Ishikawa (cell line): ENCODE measurements at regions not wholly inside any gene's neighbourhood (a gene's known extent, or its start where the extent isn't known, plus 50 kb on each side); places are given as distances from the start of the nearest gene placed in this dataset.

Source experiments
- CEBPB ChIP-seq: IDR thresholded peaks from 2 replicates; pipeline ENCODE4 v1.6.1; 2012
- CREB1 ChIP-seq: IDR thresholded peaks from 2 replicates; pipeline ENCODE4 v1.6.1; 2012; ENCODE audit warnings: low read depth
- EGR1 ChIP-seq: IDR thresholded peaks from 2 replicates; pipeline ENCODE4 v1.6.1; 2012
- EP300 ChIP-seq: IDR thresholded peaks from 2 replicates; pipeline ENCODE4 v1.6.1; 2012; ENCODE audit warnings: borderline replicate concordance
- FOXM1 ChIP-seq: IDR thresholded peaks from 2 replicates; pipeline ENCODE4 v1.6.1; 2012; ENCODE audit warnings: low read depth, borderline replicate concordance
- NFIC ChIP-seq: IDR thresholded peaks from 2 replicates; pipeline ENCODE4 v1.6.1; 2012
- RAD21 ChIP-seq: IDR thresholded peaks from 2 replicates; pipeline ENCODE4 v1.6.1; 2012; ENCODE audit warnings: low read depth
- TAF1 ChIP-seq: IDR thresholded peaks from 2 replicates; pipeline ENCODE4 v1.6.1; 2012; ENCODE audit warnings: low read depth, mild to moderate bottlenecking
- TCF12 ChIP-seq: IDR thresholded peaks from 2 replicates; pipeline ENCODE4 v1.6.1; 2012; ENCODE audit warnings: low read depth
- TEAD4 ChIP-seq: IDR thresholded peaks from 2 replicates; pipeline ENCODE4 v1.6.1; 2012
- YY1 ChIP-seq: IDR thresholded peaks from 2 replicates; pipeline ENCODE4 v1.6.1; 2012; ENCODE audit warnings: low read depth
- ZBTB7A ChIP-seq: IDR thresholded peaks from 2 replicates; pipeline ENCODE4 v1.6.1; 2012; ENCODE audit warnings: low read depth
- TF ChIP-seq, protein P1 (sequence below): IDR thresholded peaks from 2 replicates; pipeline ENCODE4 v1.6.1; 2012; ENCODE audit warnings: low read depth, mild to moderate bottlenecking
- TF ChIP-seq, protein P2 (sequence below): IDR thresholded peaks from 2 replicates; pipeline ENCODE4 v1.6.1; 2012
- TF ChIP-seq, protein P3 (sequence below): IDR thresholded peaks from 2 replicates; pipeline ENCODE4 v1.6.1; 2012

DNA sequence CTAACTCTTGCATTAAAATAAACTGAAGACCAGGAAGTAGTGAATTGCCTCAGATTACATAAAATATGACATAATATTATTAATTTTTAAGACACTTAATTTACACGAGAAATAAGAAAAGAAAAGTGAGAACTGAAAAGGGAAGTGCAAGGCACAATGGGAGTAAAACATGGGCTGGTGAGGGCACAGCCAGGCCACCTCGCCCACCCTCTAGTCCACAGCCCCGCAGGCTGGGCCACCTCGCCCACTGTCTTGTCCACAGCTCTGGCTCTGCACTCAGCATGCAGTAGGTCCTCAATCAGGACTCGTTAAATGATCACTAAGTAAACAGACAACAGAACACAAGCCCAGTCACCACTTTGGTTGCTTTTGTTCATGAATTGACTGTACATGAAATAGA lies 67.8 kb upstream of the ARHGEF7 start:
- TF ChIP-seq TAF1 (no peak), EP300 (no peak), RAD21 (no peak)
- TF ChIP-seq, protein P1, sequence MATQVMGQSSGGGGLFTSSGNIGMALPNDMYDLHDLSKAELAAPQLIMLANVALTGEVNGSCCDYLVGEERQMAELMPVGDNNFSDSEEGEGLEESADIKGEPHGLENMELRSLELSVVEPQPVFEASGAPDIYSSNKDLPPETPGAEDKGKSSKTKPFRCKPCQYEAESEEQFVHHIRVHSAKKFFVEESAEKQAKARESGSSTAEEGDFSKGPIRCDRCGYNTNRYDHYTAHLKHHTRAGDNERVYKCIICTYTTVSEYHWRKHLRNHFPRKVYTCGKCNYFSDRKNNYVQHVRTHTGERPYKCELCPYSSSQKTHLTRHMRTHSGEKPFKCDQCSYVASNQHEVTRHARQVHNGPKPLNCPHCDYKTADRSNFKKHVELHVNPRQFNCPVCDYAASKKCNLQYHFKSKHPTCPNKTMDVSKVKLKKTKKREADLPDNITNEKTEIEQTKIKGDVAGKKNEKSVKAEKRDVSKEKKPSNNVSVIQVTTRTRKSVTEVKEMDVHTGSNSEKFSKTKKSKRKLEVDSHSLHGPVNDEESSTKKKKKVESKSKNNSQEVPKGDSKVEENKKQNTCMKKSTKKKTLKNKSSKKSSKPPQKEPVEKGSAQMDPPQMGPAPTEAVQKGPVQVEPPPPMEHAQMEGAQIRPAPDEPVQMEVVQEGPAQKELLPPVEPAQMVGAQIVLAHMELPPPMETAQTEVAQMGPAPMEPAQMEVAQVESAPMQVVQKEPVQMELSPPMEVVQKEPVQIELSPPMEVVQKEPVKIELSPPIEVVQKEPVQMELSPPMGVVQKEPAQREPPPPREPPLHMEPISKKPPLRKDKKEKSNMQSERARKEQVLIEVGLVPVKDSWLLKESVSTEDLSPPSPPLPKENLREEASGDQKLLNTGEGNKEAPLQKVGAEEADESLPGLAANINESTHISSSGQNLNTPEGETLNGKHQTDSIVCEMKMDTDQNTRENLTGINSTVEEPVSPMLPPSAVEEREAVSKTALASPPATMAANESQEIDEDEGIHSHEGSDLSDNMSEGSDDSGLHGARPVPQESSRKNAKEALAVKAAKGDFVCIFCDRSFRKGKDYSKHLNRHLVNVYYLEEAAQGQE, result no peak

DNA sequence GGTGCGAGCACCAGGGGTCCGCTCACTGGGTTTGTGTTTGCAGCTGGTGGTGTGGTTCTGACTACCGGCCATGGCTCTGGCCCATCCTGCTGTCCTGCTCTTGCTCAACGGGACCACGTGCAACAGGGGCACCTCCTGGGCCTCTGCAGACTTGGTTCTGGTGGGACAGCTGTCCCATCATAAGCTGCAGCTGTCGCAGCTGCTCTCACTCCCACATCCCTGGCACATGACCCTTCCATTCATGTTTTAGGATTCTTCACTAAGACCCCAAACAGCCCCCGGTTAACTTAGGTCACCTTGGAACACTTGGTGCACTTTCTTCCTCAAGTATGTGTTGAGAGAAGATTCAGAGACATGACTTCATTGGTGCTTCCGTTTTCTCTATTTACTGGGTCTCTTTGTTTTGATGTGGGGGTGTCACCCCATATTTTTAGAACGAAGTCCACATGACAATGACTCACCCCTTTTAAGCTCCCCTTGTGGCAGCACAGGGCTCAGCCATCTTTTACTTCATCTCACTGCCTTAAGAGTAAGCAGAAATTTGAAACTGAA lies 68.4 kb upstream of the ARHGEF7 start:
- TF ChIP-seq ZBTB7A (no peak), NFIC (no peak), TAF1 (no peak), EGR1 (no peak), FOXM1 (no peak), TCF12 (no peak), CREB1 (no peak), RAD21 (no peak), CEBPB (no peak), EP300 (no peak), YY1 (no peak), TEAD4 (no peak)
- TF ChIP-seq, protein P2, sequence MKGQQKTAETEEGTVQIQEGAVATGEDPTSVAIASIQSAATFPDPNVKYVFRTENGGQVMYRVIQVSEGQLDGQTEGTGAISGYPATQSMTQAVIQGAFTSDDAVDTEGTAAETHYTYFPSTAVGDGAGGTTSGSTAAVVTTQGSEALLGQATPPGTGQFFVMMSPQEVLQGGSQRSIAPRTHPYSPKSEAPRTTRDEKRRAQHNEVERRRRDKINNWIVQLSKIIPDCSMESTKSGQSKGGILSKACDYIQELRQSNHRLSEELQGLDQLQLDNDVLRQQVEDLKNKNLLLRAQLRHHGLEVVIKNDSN, result no peak
- TF ChIP-seq, protein P1, result no peak

DNA sequence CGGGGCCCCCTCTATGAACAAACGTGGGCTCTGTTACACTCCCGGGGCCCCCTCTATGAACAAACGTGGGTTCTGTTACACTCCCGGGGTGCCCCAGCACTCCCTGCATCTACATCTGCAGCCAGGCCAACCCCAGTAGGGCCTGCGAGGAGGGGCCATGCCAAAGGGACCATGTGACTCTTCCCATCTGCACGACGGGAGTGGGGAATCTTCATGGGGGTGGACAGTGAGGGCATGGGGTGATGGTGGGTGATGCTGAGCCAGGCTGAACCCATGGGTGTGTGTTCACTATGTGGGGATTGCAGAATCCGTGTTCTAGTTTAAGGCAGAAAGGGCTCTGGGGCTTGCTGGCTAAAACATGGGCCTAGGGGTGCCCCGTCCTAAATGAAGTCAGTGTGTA lies 69.9 kb upstream of the ARHGEF7 start:
- no peak for TF ChIP-seq TAF1
- no peak for TF ChIP-seq TCF12
- no peak for TF ChIP-seq NFIC
- TF ChIP-seq, protein P3, sequence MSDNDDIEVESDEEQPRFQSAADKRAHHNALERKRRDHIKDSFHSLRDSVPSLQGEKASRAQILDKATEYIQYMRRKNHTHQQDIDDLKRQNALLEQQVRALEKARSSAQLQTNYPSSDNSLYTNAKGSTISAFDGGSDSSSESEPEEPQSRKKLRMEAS, result no peak
- no peak for TF ChIP-seq RAD21
- TF ChIP-seq TEAD4, result no peak
- no peak for TF ChIP-seq FOXM1
- no peak for TF ChIP-seq CEBPB
- TF ChIP-seq, protein P1, result no peak
- TF ChIP-seq ZBTB7A, result no peak
- TF ChIP-seq CREB1, result no peak
- no peak for TF ChIP-seq EP300

DNA sequence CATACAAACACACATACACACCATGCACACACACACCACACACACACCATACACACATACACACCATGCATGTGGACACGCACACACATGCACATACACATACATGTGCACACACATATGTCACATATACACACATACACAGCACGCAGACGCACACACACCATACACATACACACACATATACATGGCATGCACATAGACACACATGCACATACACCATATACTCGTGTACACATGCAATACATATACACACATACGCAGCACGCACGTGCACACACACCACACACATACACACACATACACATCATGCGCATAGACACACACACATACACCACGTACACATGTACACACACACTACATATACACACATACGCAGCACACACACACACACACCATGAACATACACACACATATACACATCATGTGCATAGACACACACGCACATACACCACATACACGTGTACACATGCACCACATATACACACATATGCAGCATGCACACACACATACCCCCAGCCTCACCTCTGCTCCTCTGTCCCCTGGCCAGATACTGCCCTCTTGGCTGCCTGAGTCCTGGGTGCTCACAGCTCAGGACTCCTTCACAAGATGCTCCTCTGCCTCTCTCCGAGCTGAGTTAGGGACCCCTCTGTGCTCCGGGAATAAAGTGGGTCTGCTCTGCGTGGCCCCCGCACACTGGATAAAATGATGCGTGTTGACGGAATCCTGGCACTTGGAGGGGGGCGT lies 70.9 kb upstream of the ARHGEF7 start:
- TF ChIP-seq ZBTB7A, result no peak
- no peak for TF ChIP-seq TCF12
- no peak for TF ChIP-seq FOXM1
- no peak for TF ChIP-seq EGR1
- no peak for TF ChIP-seq YY1
- no peak for TF ChIP-seq TAF1
- TF ChIP-seq, protein P2, result no peak
- TF ChIP-seq CREB1, result no peak
- TF ChIP-seq NFIC, result no peak
- no peak for TF ChIP-seq TEAD4
- TF ChIP-seq CEBPB, result no peak
- TF ChIP-seq, protein P3, result no peak
- TF ChIP-seq, protein P1, result no peak
- no peak for TF ChIP-seq EP300
- TF ChIP-seq RAD21, result no peak
